ENCODE measurements at regions not wholly inside any gene's neighbourhood (a gene's known extent, or its start where the extent isn't known, plus 50 kb on each side); places are given as distances from the start of the nearest gene placed in this dataset.

DNA sequence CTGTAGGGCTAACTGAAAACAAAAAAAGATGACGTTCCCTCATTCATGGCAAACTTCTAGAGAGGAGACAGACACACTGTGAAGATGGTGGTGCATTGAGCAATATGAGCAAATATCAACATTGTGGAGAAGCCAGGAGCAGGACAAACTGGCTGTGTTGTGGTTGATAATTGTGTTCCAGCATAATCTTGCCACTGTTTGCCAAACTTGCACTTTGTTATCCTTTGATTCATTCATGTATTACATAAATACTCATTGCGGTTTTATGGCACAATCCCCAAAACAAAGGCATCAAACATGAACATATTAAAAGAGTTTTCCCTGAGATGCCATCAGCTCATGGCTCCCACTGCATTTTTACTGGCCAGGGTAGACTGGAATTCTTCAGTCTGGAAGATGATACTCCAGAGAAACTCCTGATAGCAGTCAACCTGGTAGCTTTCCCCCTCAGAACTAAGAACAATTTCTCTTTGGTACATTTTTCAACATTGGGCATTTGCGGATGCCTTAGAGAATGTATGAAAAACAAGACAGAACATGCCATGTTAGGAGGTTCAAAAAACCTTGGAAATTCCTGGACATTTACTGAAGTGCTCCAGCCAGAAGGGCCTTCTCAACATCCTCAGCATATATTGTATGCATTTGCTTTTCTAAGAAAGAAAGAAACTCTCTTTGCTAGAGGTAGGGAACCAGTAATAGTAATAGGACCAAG is 487.4 kb upstream of the CELF4 start:
- no peak for DNase-seq

DNA sequence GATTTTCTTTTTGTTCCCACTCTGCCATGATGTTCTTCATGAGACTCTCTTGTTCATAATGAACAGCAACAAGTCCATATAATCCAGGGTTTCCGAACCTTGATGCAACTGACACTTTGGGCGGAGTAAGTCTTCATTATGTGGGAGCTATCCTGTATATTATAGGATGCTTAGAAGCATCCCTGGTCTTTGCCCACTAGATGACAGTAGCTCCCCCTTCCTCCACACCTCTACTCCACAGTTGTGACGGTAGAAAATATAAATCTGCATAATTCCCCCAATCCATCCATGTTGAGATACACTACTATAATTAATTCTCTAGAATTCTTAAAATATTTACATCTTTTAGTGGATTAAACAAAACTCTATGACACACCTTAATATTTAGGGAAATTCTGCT is 482.2 kb upstream of the CELF4 start:
- DNase-seq = no peak

DNA sequence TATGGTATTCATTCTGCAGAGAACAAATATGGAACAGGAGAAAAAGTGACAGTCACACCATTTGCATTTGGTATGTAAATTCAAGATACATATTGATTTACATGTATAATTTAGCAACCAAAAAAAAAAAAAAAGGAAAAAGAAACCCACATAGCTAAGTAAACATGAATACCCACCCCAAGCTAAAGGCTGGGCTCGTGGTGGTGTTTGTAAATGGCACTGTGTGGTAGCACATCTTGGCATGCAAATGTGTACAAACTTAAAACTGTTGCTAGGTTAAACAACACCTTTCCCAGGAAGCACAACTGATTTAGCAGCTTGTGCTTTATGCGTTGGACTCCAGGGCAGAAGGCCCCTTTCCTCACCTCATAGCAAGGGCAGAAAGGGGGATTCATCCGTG is 481.1 kb upstream of the CELF4 start:
- no peak for DNase-seq

DNA sequence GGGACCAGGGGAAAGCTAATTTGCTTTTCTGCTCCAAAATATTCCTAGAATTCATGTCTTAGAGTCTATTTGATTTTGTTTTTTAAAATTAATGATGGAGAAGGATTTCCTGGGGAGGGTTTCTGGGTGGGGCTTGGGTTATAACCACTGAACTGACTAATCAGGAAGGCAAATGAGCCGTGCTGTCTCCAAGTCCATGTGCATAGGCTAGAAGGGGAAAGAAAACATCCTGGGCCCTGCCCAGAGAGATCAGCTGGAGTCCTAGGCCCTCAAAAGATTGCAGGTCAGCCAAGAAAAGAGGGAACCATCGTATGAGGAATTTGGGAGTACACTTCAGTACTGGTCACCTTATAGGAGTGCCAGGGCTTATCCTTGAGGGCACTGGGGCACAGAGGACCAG is 480.2 kb upstream of the CELF4 start:
- no peak for DNase-seq

DNA sequence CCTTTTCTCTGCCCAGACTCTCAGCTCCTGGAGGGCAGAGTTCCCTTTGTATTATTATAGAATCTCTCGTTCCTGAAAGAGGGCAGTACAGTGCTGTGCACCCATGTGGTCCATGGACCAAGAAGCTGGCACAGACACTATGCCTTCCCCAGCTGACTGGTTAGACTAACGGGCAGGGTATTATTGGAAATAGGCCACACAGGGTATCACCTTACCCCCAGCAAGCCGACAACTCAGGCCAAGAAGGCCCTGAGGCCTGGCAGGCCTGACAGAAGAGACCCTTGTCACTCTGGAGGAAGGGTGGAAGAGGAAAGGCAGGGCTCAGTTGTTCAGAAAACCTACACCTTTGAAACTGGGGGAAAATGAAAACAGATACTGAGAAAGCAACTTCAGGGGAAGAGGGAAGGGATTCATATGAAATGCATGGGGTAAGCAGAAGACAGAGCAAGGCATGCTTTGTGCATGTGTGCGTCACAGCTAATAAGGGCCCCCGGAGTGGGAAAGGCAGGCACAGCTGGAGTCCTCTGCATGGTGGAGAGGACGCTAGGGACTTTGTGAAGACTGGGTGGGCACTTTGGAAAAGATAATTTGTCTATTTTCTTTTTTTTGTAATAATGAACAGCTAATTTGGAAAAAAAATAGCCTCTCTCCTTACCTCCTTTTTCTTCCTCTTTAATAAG is 476.8 kb upstream of the CELF4 start:
- DNase-seq = no peak

DNA sequence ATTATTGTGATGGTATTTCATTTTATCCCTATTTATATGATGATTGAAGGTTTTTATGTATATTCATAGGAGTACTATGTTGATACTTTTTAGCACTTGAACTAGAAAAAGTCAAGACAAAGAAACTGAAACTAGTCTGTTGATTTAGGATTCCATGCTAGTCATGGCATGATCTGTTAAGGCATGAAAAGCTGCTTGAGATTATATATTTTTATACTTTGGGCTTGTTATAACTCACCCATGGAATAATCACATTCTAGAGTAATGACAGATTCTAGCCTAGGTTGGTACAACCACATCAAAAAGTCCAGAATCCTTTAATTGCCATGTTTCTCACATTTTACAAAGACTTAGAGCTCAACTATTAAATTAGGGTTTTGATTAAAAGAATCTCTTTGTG is 472.6 kb upstream of the CELF4 start:
- DNase-seq = no peak

DNA sequence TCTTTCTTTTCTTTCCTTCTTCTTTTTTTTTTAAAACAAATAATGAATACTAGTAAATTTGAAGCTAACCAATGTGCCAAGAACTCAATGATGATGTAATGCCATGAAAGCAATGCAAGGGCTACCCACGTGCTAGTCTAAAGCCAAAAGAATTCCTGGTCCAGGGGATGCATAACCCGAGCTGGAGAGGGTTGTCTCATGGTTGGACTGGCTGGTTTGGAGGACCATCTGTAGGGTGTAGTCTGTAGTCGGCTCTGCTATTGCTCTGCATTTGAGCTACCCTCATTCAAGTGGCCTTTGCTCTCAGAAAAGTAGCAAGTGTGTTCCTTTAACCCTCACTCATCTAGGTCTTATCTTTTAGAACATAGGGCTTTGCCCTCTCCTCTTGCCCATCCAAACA is 469.6 kb upstream of the CELF4 start:
- DNase-seq = no peak

DNA sequence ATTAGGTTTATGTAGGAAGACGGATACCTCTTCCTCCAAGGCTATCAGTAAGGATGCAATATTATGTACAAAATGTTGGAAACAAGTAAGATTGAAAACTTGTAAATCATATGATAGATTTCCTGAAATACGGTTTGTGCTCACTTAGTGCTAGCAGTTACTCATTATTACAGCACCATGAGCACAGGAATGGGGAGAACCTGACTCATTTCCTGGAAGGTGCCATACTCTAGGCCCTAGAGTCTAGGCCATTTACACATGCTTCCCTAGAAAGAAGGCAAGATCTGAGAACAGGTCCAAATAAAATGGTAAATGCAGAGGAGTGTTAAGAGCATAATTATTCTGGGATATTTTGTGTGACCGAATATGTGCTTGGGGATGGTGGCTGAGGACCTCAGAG is 467.7 kb upstream of the CELF4 start:
- DNase-seq = no peak

DNA sequence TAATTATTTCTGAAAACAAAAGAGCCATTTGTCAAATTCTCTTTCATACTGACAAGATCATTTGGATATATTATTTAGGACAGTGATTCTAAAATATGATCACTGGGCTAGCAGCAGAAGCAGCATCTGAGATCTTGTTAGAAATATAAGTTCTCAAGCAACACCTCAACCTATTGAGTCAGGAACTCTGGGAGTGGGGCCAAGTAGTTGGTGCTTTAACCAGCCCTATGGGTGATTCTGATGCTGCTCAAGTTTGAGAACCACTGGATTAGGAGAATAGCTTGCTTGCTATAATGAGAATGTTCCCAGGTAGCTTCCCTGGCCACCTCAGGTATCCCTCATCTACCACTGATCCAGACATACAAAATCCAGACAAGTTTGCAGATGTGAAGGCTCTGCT is 466.9 kb upstream of the CELF4 start:
- DNase-seq = no peak

DNA sequence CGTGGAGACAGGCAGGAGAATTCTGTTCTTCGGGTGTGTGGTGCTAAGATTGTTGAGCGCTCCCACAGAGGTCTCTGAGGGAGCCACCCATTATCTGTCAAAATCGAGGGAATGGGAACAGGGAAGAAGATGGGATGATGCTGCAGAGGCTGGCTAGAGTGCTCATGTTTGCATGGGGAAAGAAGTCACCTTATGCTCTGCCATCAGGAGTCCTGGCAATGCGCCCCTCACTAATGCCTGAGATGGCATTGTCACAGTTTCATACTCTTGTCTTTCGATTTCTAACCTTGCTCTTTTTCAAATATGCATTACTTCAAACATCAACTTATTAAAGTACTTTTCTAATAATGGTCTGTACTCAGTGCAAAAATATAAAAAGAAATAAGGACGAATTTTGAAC is 463.3 kb upstream of the CELF4 start:
- DNase-seq = no peak

DNA sequence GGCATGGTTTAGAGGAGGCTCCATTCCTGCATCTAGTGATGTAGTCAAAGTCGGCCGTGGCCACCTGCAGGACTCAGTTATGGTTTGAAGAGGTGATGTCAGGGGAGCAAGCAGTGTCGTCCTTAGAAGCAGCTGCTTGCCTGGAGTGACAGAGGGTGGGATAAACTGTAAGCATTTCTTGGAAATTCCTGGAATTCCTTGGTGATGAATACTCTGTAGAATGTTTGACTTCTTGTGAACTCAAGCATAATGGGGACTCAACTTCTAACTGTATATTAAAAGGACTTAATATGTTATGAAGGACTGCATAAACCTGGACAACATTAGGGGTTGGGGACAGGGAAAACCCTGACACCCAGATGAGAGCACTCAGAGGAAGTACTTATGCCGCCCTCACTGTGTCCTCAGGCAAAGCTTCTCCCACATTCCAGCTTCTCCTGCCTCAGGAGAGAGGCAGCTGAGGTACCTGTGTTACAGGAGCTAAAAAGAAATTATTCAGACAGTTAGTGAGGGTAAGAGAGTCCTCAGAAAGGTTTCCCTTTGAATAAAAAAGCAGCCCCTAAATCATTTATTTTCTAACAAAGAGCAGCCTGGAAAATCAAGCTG is 459.9 kb upstream of the CELF4 start:
- no peak for DNase-seq

DNA sequence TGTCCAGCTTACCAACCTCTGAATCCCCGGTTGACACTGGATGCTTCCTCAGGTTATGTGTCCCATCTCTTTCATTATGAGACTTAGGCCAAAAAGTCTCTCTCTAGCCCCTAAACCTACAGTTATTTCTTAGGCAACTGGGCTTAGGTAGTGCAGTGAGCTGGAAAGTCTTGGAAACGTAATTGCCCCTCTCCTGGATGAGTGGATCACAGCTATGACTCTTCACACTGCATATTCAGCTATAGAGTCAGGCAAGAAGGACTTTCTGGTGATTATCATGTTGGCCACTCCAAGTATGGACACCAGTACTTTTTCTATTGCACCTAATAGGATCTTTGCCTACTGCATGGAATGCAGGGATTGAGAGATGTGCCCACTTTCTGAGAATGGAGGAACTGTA is 458.3 kb upstream of the CELF4 start:
- DNase-seq = no peak

DNA sequence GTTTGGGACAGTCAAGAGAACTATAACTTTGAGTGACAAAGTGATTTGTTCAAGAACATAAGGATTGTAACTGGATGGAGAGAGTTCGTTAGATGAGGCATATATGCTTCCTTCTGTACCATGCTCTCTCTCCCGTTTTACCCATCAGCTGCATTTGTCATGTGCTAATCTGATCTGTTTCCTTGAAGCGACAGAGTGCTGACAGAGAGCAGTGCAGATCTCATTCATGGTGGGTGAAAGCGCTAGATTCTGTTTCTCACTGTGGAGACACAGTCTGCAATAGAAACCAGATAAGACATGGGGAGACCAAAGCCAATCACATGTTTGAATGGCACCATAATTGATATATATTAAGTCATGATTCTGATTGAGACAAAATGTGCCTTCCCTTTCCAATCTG is 456.6 kb upstream of the CELF4 start:
- no peak for DNase-seq

DNA sequence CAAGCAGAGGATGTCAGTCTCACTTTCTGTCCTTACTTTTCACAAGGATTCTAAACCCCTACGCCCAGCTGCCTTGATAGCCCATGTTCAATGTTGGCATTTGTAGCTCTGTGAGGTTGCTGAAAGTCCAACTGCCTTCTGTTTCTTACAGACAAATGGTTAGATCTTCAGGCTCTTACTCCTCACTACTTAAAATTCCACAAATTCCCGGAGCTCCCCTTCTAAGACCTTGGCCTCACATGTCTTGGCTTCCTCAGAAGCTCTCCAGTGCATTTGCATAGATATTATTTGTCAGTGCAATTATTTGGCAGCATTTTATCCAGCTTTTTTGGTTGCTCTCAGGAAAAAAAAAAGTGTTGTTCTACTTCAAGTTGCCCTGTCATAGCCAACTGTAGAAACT is 453.7 kb upstream of the CELF4 start:
- DNase-seq = no peak

DNA sequence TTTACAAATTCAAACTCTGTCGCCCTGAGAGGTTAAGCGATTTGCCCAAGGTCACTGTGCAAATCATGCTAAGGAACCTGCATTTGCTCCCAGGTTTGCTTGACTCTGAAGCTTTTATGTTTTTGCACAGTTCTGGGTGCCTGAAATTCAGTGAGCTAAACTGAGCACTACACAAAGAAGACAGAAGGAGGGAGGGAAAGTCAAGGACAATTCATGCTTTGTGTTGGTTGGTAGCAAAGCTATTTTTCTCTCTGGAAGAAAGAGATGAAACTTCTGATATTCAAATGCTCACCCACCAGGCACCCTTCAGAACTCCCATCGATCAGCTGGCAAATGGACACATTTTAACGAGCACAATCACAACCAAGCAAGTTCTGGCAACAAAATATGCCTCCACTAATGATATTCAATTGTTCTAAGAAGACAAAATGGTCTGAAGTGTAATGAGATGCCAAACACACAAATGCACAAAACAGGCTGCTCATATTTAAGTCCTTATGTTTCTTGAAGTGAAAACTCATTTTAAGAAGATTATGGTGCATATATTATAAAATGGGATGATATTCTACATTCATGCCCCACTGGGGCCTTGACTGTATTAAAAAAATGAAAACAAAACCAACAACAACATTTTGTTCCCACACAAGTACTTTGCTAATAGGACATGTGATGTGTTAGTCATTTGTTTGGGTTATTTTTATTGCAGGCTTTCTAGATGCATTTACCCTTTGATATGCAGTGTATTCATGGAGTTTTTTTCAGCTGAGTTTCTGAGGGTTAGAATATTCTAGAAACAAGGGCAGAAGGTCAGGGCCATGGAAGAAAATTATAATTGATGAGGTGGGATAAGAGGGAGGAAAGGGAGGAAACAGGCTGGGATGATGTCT is 445.6 kb upstream of the CELF4 start:
- DNase-seq = no peak

DNA sequence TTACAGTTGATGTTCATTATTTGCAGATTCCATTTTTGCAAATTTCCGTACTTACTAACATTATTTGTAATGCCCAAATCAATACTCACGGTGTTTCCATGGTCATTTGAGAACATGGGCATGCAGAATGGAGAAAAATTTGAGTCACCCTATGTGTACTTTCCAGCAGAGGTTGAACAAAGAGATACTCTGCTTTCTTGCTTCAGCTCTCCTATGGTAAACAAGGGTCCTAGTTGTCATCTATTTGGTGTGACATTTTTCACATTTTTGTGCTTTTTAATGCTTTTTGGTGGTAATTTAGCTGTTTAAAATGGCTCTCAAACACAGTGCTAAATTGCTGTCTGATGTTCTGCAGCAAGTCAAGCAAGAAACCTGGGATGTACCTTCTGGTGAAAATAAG is 444.4 kb upstream of the CELF4 start:
- no peak for DNase-seq

DNA sequence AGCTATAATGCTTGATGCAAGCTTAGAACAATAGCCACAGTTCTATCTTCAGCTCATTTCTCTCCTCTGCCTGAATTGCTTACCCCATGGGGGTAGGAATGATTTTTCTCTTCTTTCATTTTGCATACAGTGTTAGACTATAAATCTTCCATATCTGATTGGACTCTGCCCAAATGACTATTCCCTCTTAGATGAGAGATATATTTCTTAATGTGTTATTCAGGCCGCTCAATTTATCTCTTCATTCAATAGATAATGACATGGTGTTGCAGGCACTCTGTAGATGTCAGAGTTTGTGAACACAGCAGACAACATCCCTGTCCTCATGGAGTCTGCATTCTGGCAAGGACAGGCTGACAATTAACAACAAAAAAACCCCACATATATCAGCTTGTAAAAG is 443.7 kb upstream of the CELF4 start:
- no peak for DNase-seq

DNA sequence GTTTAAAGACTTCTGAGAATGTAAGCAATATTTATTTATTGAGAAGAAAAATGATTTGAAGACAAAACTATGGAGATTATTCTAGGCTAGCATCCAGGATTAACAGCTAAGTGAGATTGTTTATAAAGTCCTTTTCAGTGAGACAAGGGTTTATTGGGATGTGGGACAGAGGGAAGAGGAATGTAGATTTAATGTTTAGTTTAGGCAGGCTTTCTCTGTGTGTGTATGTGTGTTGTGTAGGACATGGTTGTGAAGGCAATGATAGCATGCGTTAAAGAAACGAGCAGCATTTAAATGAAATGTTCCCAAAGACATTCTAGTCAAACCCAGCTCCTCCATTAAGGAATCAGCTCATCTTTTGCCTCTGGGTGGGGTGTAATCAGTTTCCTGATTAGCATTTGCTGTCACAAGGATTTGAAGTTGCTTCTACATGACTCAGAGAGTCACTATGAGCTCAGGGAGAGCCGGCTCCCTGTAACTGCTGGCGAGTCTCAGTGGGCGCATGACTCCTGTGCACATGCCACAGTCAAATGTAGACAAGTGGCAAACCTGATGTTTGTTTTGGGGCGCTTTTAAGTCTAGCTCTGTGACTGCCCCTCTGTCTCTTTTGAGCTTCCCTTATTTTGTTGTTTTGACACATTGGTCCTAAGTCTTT is 442.2 kb upstream of the CELF4 start:
- DNase-seq = no peak

DNA sequence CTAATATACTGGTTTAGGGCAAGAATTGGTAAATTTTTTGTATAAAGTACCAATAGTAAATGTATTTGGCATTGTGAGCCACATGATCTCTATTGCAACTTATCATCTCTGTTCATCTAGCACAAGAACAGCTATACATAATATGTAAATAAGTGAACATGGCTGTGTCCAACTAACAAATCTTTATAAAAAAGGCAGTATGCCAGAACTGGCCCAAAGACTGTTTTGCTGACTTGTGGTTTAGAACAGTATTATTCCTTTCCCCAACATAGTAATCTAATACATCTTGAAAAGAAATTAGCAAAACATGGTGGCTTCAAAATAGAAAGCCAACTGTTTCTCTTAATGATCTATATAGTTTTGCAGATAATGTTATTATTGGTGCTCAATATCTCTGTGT is 441.4 kb upstream of the CELF4 start:
- no peak for DNase-seq

DNA sequence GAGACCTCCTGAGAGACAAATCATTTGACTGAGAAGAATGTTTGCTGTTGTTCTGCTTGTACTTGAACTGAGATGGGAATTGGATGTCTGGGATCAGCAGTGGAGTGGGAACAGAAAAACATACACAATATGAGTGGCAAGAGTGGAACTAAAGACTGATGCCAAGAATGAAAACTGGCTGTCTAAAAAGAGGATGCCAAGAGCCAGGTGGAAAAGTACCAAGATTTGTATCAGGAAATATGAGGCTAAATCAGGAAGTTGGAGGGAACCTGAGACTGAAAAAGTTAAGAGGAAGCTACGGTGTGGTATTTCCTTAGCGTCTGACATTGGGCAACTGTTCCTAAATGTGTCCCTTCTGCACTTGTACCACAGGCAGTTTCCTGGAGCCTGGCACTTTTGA is 440.9 kb upstream of the CELF4 start:
- DNase-seq = no peak

DNA sequence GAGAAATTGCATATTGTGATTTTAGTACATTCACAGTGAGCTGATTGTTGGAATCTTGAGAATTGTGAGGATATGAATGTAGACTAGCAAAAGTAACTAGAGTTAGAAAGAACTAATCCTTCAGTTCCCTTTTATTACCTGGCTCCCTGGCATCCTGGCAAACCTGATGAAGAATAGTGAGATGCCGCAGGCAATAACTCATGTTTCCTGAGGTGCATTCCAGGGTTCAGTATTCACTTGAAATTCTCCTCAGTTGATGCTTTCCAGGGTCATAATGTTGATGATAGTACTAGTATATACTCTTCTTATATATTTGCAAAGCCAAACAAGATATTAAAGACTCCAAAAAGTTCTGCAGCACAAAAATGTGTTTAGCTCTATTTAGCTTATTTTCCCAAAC is 432.1 kb upstream of the CELF4 start:
- DNase-seq = no peak

DNA sequence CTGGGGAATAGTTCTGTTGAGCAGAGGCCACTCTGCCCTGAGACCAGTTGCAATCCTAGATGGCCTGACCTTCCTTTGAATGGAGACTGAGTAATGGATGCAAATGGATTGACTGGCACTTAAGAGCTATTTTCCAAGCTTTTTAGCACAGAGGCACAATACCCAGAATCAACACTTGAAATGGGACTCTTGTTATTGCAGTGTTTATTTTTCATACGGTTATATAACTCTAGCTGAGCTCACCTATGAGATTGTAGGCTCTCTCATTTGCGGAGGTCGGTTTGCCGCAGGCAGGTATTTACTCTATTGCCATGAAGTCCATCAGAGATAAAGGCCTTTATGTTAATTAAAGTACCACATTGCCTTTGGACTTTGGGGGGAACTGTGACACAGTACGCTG is 422.3 kb upstream of the CELF4 start:
- DNase-seq = no peak

DNA sequence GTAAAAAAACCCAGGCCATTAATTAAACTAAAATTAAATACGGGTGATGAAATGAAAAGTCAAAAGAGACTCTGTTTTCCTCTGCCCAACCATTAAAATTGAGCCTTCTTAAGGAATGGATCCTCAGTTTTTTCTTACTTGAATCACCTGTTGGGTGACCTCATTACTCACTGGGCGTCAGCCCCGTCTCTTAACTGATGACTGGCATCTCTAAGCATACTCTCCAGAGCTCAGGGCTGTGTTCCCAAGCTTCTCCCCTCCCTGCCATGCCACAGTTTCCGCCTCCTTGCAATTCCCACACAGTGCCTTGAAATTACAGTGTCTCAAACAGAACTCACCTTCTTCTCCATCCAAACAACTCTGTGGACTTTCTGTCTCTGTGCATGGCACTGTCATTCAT is 421.1 kb upstream of the CELF4 start:
- no peak for DNase-seq
